A549 (cell line): ENCODE measurements at regions not wholly inside any gene's neighbourhood (a gene's known extent, or its start where the extent isn't known, plus 50 kb on each side); places are given as distances from the start of the nearest gene placed in this dataset.

ENCODE experiments used
- CHD2 ChIP-seq: fragments of 150-350 bp; IDR thresholded peaks from 2 replicates; pipeline ENCODE4 v1.6.1; 2014; ENCODE audit warnings: low read length; ENCODE audit not compliant: partially characterized antibody
- CTCF ChIP-seq: fragments of >200 bp; sonication (Bioruptor Twin); formaldehyde crosslinking; IDR thresholded peaks from 3 replicates; pipeline ENCODE4 v1.5.1; 2016
- ELK1 ChIP-seq: fragments of 150-350 bp; IDR thresholded peaks from 2 replicates; pipeline ENCODE4 v1.6.1; 2014; ENCODE audit warnings: low read depth, mild to moderate bottlenecking, low read length
- JUN ChIP-seq, 2 experiments: fragments of >200 bp; sonication (Bioruptor Twin); formaldehyde crosslinking; IDR thresholded peaks; 2 replicates in 1 of 2; 3 replicates in 1 of 2; pipeline ENCODE4 v1.6.1; 2016 to 2017
- KDM1A ChIP-seq: fragments of 200-600 bp; sonication (generic); IDR thresholded peaks from 2 replicates; pipeline ENCODE4 v1.6.1; 2016; ENCODE audit warnings: low read depth, mild to moderate bottlenecking
- MYC ChIP-seq: IDR thresholded peaks from 2 replicates; pipeline ENCODE4 v1.6.1; 2012; ENCODE audit warnings: mild to moderate bottlenecking, inconsistent platforms, low read length, improper control_type of control experiment, borderline replicate concordance
- NR3C1 ChIP-seq: fragments of >200 bp; sonication (Bioruptor Twin); formaldehyde crosslinking; IDR thresholded peaks from 3 replicates; pipeline ENCODE4 v1.6.1; 2017
- RAD21 ChIP-seq, 2 experiments: fragments of >200 bp in 1 of 2; sonication (Bioruptor Twin) in 1 of 2; formaldehyde crosslinking in 1 of 2; IDR thresholded peaks in 1 of 2; conservative IDR thresholded peaks in 1 of 2; 2 replicates in 1 of 2; 3 replicates in 1 of 2; pipeline ENCODE4 v1.6.1; 2012 to 2018; ENCODE audit warnings: inconsistent platforms in 1 of 2

- no peak for TF ChIP-seq KDM1A
- no peak for TF ChIP-seq RAD21 (conservative IDR thresholded peaks at IDR 0.05 in 1 of 2, IDR thresholded peaks at IDR 0.05 in 1 of 2)
- TF ChIP-seq MYC, result no peak
- TF ChIP-seq ELK1, result no peak
- no peak for TF ChIP-seq CTCF
- no peak for TF ChIP-seq NR3C1
- TF ChIP-seq JUN (IDR thresholded peaks at IDR 0.05), result no peak
- TF ChIP-seq CHD2, result no peak
Observed at GRCh38 chr4:30471861-30472260, 248.3 kb upstream of the PCDH7 start.
